Esophagus squamous epithelium (tissue), 5 donors: ENCODE measurements at regions not wholly inside any gene's neighbourhood (a gene's known extent, or its start where the extent isn't known, plus 50 kb on each side); places are given as distances from the start of the nearest gene placed in this dataset.

Experiments used
- DNase-seq: peaks from one replicate; lab custom pipeline; 2025; lab: John Stamatoyannopoulos, UW
- H3K27ac ChIP-seq, 4 donors: fragments of 200-600 bp; sonication (generic); one replicate each; pipeline ENCODE4 v1.5.1; 2016 to 2019; ENCODE audit warnings: mild to moderate bottlenecking in 1 of 4
- H3K27me3 ChIP-seq, 4 donors: fragments of 200-600 bp; sonication (generic); 1 replicate in 3 of 4; 2 replicates in 1 of 4; pipeline versions ENCODE4 v1.5.1 to v1.6.0; 2017 to 2021; ENCODE audit warnings: antibody characterized with exemption in 1 of 4
- H3K36me3 ChIP-seq, 3 donors: fragments of 200-600 bp; sonication (generic); one replicate each; pipeline ENCODE4 v1.5.1; 2016 to 2019
- H3K4me1 ChIP-seq, 3 donors: fragments of 200-600 bp; sonication (generic); one replicate each; pipeline ENCODE4 v1.5.1; 2017 to 2019
- H3K4me3 ChIP-seq, 4 donors: fragments of 200-600 bp; sonication (generic); 1 replicate in 3 of 4; 2 replicates in 1 of 4; pipeline ENCODE4 v1.5.1; 2016 to 2019; ENCODE audit warnings: mild to moderate bottlenecking in 2 of 4, moderate library complexity in 1 of 4
- H3K9me3 ChIP-seq, 3 donors: fragments of 200-600 bp; sonication (generic); one replicate each; pipeline ENCODE4 v1.5.1; 2016 to 2019
- POLR2A ChIP-seq, 4 donors: fragments of 450-650 bp; IDR thresholded peaks; one replicate each; pipeline ENCODE4 v1.6.1; 2017; ENCODE audit warnings: antibody characterized with exemption in 4 of 4, mild to moderate bottlenecking in 4 of 4, moderate library complexity in 3 of 4
- WGBS, 2 donors: methylation state at CpG; one replicate each; pipeline ENCODE4 v1.1.5; 2018; 5-methylcytosine and 5-hydroxymethylcytosine counted together
- intact Hi-C: fragments of 100-400 bp; cut with DNase I; formaldehyde crosslinking; loops from one replicate; pipeline ENCODE4 v1.15.0; 2022
- TF ChIP-seq, protein P1 (sequence below), 6 experiments: fragments of 450-650 bp in 4 of 6; fragments of 200-600 bp in 2 of 6; sonication (generic) in 2 of 6; IDR thresholded peaks; one replicate each; pipeline ENCODE4 v1.5.1; 2016 to 2019; ENCODE audit warnings: antibody characterized with exemption in 6 of 6, mild to moderate bottlenecking in 4 of 6, moderate library complexity in 4 of 6
- donor health status: DM: yes; HTN: yes; CAD: no.

DNA sequence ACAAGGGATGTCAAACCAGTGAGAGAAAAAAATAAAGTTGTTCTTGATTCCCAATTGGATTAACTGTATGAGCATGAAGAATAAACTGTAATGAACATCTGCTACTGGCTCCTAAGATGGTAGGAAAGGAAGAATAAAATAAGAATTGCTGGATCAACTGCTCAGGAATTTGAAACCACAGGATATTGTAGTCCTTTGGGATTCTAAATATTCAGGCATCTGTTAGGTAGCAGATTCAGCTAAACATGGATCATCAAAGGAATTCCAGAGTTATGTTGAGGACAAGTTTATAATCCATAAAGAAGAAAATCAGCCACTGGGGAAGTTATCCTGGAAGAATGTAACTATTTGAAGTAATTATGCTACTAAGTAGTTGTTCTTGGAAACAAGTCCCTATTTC, 65.8 kb downstream of the ISL1 start:
- no peaks in the 10 kb centered on the region for H3K36me3 ChIP-seq
- no peak for DNase-seq
- no peaks in the 10 kb centered on the region for H3K27me3 ChIP-seq
- no peaks in the 10 kb centered on the region for H3K4me1 ChIP-seq
- TF ChIP-seq POLR2A (IDR thresholded peaks at IDR 0.05): no peak
- TF ChIP-seq, protein P1, sequence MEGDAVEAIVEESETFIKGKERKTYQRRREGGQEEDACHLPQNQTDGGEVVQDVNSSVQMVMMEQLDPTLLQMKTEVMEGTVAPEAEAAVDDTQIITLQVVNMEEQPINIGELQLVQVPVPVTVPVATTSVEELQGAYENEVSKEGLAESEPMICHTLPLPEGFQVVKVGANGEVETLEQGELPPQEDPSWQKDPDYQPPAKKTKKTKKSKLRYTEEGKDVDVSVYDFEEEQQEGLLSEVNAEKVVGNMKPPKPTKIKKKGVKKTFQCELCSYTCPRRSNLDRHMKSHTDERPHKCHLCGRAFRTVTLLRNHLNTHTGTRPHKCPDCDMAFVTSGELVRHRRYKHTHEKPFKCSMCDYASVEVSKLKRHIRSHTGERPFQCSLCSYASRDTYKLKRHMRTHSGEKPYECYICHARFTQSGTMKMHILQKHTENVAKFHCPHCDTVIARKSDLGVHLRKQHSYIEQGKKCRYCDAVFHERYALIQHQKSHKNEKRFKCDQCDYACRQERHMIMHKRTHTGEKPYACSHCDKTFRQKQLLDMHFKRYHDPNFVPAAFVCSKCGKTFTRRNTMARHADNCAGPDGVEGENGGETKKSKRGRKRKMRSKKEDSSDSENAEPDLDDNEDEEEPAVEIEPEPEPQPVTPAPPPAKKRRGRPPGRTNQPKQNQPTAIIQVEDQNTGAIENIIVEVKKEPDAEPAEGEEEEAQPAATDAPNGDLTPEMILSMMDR (IDR thresholded peaks at IDR 0.05): no peak
- H3K4me3 ChIP-seq: no peak overlapping the region
- H3K9me3 ChIP-seq: no peaks in the 10 kb centered on the region
- intact Hi-C loops: no loop called here
- H3K27ac ChIP-seq: no peak overlapping the region

- Histone ChIP-seq H3K9me3 (no peaks in the 10 kb centered on the region), H3K4me1 (no peaks in the 10 kb centered on the region), H3K36me3 (no peaks in the 10 kb centered on the region), H3K4me3 (no peak overlapping the region), H3K27ac (no peak overlapping the region), H3K27me3 (no peaks in the 10 kb centered on the region)
- no peak for TF ChIP-seq POLR2A (IDR thresholded peaks at IDR 0.05)
- TF ChIP-seq, protein P1 (IDR thresholded peaks at IDR 0.05): no peak
- no peak for DNase-seq
- 75 to 78% methylated on average over 3 of the region's 3 CpGs for WGBS, 2 donors
- intact Hi-C loops: no loop called here
Observed at GRCh38 chr5:51452562-51452961, 69.3 kb downstream of the ISL1 start.

GRCh38 chr5:51465165-51465564, 81.9 kb downstream of the ISL1 start:
- 18 to 22% methylated on average over 6 of the region's 6 CpGs for WGBS, 2 donors
- Histone ChIP-seq H3K36me3 (no peaks in the 10 kb centered on the region), H3K27ac (no peak overlapping the region), H3K9me3 (no peaks in the 10 kb centered on the region), H3K4me1 (no peaks in the 10 kb centered on the region), H3K4me3 (no peak overlapping the region), H3K27me3 (no peaks in the 10 kb centered on the region)
- TF ChIP-seq, protein P1 (IDR thresholded peaks at IDR 0.05): no peak
- no peak for TF ChIP-seq POLR2A (IDR thresholded peaks at IDR 0.05)
- no peak for DNase-seq
- intact Hi-C loops: no loop called here

GRCh38 chr5:51466214-51466613, 83.0 kb downstream of the ISL1 start:
- WGBS, 2 donors: 69 to 74% methylated on average over 2 of the region's 2 CpGs
- H3K27me3 ChIP-seq: no peaks in the 10 kb centered on the region
- H3K9me3 ChIP-seq: no peaks in the 10 kb centered on the region
- H3K4me1 ChIP-seq: no peaks in the 10 kb centered on the region
- H3K27ac ChIP-seq: no peak overlapping the region
- H3K4me3 ChIP-seq: no peak overlapping the region
- no peaks in the 10 kb centered on the region for H3K36me3 ChIP-seq
- no peak for TF ChIP-seq POLR2A (IDR thresholded peaks at IDR 0.05)
- TF ChIP-seq, protein P1 (IDR thresholded peaks at IDR 0.05): no peak
- intact Hi-C loops: no loop called here
- no peak for DNase-seq

GRCh38 chr5:51468196-51468595, 84.9 kb downstream of the ISL1 start:
- no peaks in the 10 kb centered on the region for H3K27me3 ChIP-seq
- 29 to 35% methylated on average over 2 of the region's 2 CpGs for WGBS, 2 donors
- TF ChIP-seq, protein P1 (IDR thresholded peaks at IDR 0.05): no peak
- TF ChIP-seq POLR2A (IDR thresholded peaks at IDR 0.05): no peak
- H3K9me3 ChIP-seq: no peaks in the 10 kb centered on the region
- no peak overlapping the region for H3K4me3 ChIP-seq
- DNase-seq: no peak
- no peaks in the 10 kb centered on the region for H3K4me1 ChIP-seq
- no peak overlapping the region for H3K27ac ChIP-seq
- no peaks in the 10 kb centered on the region for H3K36me3 ChIP-seq
- intact Hi-C loops: no loop called here
